GM12891 (cell line): ENCODE measurements at regions not wholly inside any gene's neighbourhood (a gene's known extent, or its start where the extent isn't known, plus 50 kb on each side); places are given as distances from the start of the nearest gene placed in this dataset.
A peak's percentile ranks its signal among the peaks of the same experiment; 100 is the strongest.
"Not testable (repeated sequence)": the region's sequence is repeated elsewhere in the genome, so short reads cannot be mapped to it uniquely, and the experiment has no call there.

Source experiments
- DNase-seq: peaks from one replicate; pipeline ENCODE4 v3.0.0; 2011; ENCODE audit warnings: low spot score; ENCODE audit not compliant: insufficient read length
- FAIRE-seq: peaks from 2 replicates; lab custom pipeline; 2011; peaks lifted over from hg19 to GRCh38; lab: Jason Lieb, UNC

GRCh38 chr4:9110700-9111099, 59.5 kb upstream of the FAM90A26 start:
- DNase-seq, FAIRE-seq: not testable (repeated sequence)

GRCh38 chr4:9103148-9103524, 67.1 kb upstream of the FAM90A26 start:
- DNase-seq, FAIRE-seq: not testable (repeated sequence)

- FAIRE-seq, DNase-seq: not testable (repeated sequence)
Measured at GRCh38 chr4:9102471-9103147, 67.6 kb upstream of the FAM90A26 start.

GRCh38 chr4:9096330-9096729, 73.9 kb upstream of the FAM90A26 start:
- not testable (repeated sequence) for DNase-seq, FAIRE-seq

- FAIRE-seq, DNase-seq: not testable (repeated sequence)
Measured at GRCh38 chr4:9078796-9079195, 91.4 kb upstream of the FAM90A26 start.

GRCh38 chr4:9076974-9077373, 93.2 kb upstream of the FAM90A26 start:
- DNase-seq: not testable (repeated sequence)

GRCh38 chr4:9076486-9076885, 93.7 kb upstream of the FAM90A26 start:
- DNase-seq, FAIRE-seq: not testable (repeated sequence)

More at GRCh38 chr4:9076974-9077373, 93.2 kb upstream of the FAM90A26 start:
- not testable (repeated sequence) for FAIRE-seq

- FAIRE-seq, DNase-seq: not testable (repeated sequence)
Measured at GRCh38 chr4:9073371-9073770, 96.8 kb upstream of the FAM90A26 start.

GRCh38 chr4:9072521-9073220, 97.5 kb upstream of the FAM90A26 start:
- FAIRE-seq, DNase-seq: not testable (repeated sequence)

- FAIRE-seq, DNase-seq: not testable (repeated sequence)
Measured at GRCh38 chr4:9067923-9068322, 102.3 kb upstream of the FAM90A26 start.

- DNase-seq, FAIRE-seq: not testable (repeated sequence)
Measured at GRCh38 chr4:9063612-9064011, 106.6 kb upstream of the FAM90A26 start.

GRCh38 chr4:9024866-9025265, 145.3 kb upstream of the FAM90A26 start:
- not testable (repeated sequence) for DNase-seq, FAIRE-seq

GRCh38 chr4:9009792-9010191, 138.2 kb upstream of the HMX1 start:
- not testable (repeated sequence) for DNase-seq, FAIRE-seq

GRCh38 chr4:9008407-9008806, 136.8 kb upstream of the HMX1 start:
- FAIRE-seq: not testable (repeated sequence)

GRCh38 chr4:9001153-9001552, 129.5 kb upstream of the HMX1 start:
- DNase-seq, FAIRE-seq: not testable (repeated sequence)

More at GRCh38 chr4:9008407-9008806, 136.8 kb upstream of the HMX1 start:
- DNase-seq: not testable (repeated sequence)

GRCh38 chr4:9000505-9001001, 128.9 kb upstream of the HMX1 start:
- not testable (repeated sequence) for FAIRE-seq
- peak; percentile 58 for DNase-seq

GRCh38 chr4:8992981-8993380, 121.3 kb upstream of the HMX1 start:
- not testable (repeated sequence) for FAIRE-seq, DNase-seq

GRCh38 chr4:8991449-8991848, 119.8 kb upstream of the HMX1 start:
- not testable (repeated sequence) for FAIRE-seq, DNase-seq

GRCh38 chr4:8990341-8990740, 118.7 kb upstream of the HMX1 start:
- not testable (repeated sequence) for FAIRE-seq, DNase-seq

- FAIRE-seq, DNase-seq: not testable (repeated sequence)
Measured at GRCh38 chr4:8985786-8986185, 114.1 kb upstream of the HMX1 start.
